D341Med (cell line): ENCODE measurements at regions not wholly inside any gene's neighbourhood (a gene's known extent, or its start where the extent isn't known, plus 50 kb on each side); places are given as distances from the start of the nearest gene placed in this dataset.
"Not testable (repeated sequence)": the region's sequence is repeated elsewhere in the genome, so short reads cannot be mapped to it uniquely, and the experiment has no call there.

Experiments
- DNase-seq: peaks from one replicate; pipeline ENCODE4 v3.0.0; 2012; ENCODE audit warnings: low spot score

DNA sequence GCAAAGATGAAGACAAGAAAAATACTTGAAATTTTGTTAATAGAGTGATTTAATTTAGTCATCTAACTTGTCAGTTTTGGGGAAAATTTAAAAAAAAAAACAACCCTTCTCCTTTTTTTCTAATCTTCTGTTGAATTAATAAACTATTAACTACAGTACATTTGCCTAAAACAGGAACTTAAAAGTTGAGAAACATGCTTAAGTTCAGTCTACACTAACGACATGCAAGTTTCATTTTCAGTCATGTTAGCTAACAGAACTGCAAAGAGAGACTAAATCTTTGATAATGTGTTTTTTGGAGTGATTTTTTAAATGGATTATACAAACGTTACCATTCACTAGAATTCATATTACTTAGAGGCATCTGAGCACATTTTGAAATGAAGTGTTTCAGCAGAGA, 71.9 kb upstream of the MBNL1 start:
- no peak for DNase-seq

DNA sequence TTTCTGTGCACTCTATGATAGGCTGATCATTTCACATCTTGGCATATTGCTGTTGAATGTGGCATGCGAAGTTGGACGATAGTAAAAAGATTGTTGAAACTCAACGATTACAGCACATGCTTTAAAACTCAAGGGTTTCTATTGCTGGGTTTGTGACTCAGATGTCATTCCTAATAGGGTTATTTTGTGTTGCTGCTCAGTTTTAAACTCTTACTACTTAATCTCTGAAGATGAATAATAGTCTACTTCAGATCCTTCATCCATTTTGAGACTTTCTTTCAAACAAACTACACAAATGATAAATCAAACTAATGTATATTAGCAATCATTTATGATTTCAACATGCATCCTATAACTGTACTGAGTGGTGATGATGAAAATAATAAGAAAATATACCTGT, 71.3 kb upstream of the MBNL1 start:
- DNase-seq: no peak

DNA sequence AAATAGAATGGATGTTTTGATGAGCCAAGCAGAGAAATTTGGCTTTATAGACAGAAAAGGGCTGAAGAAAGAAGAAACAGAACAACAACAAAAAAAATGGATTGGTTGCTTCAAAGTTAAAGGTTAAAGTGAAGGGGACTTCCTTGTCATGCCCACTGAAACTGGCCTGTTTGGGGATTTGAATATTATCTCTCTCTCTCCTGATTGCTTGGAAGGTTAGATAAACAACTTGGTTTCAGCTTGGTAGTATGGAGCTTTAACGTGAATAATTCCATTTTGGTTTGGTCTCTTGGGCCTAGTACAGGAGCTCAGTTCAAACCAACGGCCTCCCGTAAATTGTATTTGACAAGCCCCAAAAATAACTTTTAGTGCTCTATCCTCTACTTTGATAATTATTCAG, 70.8 kb upstream of the MBNL1 start:
- no peak for DNase-seq

DNA sequence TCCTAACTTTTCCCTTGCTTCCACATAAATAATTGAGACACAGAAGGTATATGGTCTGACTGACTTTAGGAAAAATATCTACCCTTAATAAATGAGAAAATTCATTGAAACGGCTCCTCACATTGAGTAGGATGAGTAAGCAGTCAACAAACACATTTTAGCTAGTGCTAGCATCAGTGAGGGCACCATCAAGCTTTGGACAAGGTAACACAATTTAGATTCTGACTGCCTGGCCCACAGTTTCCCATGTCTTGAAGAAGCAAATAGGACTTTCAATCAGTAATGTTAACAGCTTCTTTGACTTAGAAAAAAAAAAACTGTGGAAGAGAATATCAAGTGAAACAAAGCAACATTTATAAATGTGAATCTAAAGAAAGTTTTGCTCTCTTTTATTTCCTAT, 70.1 kb upstream of the MBNL1 start:
- no peak for DNase-seq

DNA sequence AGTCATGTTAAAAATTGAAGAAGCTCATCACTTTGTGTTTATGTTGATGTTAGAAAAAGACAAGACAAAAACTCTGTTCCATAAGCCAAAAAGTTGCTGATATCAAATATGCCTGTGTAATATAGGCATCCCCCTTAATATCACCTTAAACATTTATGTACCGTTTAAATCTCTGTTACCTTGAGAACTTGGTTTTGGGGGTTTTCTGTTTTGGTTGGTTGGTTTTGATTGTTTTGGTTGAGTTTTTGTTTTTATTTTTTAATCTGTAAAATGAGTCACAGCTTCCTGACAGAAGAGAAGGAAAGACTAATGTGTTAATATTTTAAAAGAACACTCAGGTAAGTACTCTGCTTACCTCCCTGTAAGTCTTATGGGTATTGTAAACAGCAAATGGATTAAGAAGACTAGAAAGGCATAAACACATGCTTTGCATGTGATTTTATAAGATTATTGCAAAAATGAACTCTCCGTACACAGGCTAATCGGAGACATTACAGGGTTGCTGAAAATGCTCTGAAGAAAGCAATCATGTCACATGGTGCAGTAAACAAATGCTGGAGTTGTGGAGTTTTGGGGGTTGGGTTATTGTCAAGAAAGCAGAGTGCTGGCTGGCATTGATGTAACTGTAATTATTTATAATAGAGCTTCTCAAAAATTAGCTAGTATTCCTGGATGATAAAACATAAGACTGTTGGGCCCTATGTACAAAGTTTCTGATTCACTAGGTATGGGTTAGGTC, 69.5 kb upstream of the MBNL1 start:
- no peak for DNase-seq

DNA sequence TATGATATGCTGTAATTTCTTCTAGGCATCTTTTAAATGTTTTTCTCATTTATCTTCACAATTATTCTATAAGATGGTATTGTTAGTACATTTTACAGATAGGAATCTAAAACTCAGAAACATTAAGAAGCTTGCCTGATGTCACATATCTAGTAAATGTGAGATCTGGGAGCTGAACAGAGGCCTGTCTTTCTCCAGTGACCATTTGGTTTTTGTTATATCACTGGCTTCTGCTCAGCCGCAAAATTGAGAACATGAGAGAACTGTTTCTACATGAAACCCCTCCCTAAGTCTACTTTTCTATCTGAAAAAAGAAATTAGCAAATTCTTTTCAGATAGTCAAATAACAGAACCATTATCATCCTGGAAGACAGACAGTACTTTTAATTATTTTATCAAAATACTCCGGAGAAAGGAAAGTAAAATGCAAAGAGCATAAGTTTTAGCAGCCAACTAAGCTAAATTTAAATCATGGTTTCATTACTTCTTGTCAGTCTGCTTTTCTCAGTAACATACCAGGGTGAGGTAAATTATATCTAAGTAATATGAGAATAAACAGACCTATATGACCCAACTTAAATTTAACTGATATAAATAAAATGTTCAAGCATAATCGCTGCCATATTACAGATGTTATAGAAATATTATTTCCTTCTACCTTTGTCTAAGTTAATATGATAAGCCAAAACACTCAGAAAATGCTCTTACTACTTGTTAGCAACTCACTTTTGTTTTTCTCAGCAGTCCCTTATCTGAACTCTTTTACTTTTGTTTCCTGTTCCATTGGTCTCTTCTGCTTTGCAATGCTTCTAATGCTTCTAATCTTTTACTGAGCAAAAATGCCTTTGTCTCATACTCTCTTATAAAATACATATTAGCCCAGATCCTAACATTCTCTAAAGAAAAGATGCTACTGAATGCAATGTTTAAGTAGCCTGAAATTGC, 68.0 kb upstream of the MBNL1 start:
- no peak for DNase-seq

DNA sequence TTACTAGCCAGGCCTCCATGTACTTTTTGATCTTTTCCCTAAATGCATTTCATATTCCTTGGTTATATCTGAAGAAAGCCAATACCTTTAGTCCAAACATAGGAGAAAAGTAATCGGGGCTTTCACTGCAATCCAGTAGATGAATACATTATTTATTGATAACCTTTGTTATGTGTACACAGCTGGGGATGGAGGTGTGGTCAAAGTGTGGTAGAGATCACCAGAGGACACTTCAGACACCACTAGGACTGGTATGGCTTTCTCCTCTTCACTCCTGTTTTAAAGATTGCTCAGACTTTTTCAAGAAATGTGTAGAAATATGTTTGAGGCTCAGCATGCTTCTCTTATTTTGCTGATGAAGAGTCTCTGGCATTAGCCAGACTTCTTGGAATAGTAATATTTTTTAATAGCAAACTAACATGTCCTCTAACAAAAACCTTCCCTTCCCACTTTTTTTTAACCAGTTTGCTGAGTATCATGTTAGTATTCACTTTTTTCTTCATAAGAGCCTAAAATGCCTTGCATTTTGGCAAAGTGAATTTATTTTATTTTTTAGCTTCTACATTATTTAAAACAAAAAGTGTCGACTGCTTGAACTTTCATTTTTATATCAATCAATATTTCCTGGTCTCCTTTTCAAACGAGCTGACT, 65.6 kb upstream of the MBNL1 start:
- no peak for DNase-seq

DNA sequence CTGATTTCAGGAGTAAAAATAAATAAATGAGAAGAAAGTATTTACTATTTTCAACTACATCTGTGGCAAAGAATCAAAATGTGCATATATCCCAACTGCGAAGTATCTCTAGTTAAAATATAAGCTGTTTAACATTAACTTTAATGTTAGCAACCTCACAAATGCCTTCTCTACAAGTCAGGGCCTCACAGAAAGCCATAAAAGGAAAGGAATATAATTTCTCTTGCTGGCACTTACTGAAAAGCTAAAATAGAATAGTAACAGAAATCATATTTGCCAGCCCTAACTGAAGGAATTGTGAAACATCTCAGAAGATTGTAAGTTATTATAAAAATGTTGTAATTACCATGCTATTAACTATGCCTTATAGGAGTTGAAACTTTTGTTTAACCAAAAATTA, 65.1 kb upstream of the MBNL1 start:
- DNase-seq: no peak

DNA sequence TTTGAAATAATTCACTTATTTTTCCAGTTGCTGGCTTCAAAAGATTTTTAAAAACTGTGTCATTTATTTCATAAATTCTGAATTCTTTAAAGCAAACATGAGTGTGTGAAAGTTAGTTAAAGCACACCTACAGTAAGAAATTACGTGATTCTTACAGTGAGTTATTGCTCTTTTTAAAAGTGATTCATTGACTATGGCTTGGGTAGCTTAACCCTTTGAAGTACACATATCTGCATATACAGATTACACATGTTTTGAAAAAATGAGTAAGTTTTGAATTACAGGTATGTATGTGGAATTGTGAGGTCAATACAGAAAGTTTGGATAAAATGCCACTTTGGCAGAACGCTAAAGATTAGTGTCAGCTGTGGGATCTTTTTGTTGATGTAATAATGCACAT, 64.5 kb upstream of the MBNL1 start:
- no peak for DNase-seq

DNA sequence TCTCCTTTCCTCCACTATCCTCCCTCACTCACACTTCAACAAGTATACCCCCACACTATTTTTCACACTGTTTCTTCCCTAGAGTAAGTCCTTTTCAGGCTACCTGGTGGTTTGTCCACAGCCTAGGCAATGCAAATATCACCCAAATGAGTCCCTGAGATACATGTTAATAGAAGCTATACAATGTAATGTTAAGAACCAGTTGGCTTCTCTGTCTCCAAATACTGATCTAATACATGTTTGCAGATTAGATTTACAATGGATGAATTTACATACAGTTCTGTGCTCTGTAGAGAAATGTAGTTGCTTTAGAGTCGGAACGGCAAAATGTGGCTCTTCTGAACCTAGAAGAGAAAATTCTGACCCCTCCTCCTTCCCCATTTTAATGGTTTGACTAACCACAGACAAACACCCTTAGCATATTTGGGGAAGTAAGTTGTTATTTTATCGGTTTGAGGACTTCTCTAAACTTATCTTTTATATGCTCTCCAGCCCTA, 63.6 kb upstream of the MBNL1 start:
- DNase-seq: no peak

DNA sequence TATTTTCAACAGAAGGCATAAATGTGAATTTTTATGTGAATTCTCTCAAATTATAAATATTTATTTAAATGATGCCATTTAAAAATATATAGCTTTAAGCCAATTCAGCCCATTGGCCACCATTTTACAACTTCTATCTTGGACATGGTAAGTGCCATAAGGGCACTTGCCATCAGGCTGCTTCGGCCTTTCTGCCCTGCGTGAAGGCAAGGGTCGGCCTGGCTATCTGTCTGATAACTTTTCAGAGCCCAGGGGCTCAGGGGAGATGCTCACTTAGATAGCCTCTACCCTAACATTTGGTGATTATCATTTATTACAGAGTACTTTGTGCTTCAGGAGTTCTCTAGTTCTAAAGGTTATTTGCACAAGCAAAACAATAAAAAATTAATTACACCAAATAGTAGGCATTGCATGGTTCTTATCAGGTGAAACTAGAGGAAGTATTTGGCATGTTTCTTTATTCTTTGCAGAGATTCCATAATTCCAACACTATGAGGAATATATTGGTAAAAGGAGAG, 62.4 kb upstream of the MBNL1 start:
- DNase-seq: no peak

DNA sequence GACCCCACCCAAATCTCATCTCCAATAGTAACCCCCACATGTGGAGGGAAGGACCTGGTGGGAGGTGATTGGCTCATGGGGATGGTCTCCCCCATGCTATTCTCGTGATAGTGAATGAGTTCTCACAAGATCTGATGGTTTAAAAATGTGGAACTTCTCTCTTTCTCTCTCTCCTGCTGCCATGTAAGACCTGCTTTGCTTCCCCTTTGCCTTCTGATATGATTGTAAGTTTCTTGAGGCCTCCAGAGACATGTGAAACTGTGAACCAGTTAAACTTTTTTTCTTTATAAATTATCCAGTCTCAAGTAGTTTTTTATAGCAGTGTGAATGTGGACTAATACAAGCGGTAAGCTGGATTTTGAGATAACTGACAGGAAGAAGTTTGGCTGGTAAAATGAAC, 60.3 kb upstream of the MBNL1 start:
- DNase-seq: no peak

DNA sequence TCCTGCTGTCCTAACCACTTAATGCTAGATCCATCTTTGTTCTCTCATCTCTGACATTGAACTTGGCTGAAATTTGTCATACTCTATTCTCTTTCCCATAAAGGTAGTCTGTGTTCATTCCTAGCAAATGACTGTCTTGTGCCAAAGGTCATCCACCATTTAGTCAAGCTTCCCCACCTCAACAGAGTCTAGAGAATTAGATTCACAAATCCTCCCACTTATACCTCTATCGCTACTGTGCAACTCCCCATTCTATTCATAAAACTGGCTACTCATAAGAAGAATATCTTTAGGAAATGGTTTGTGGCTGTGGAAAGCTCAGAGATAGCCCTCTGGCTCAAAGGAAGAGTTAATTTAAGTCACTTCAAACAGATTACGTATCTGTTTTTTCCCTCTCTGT, 59.7 kb upstream of the MBNL1 start:
- DNase-seq: no peak

DNA sequence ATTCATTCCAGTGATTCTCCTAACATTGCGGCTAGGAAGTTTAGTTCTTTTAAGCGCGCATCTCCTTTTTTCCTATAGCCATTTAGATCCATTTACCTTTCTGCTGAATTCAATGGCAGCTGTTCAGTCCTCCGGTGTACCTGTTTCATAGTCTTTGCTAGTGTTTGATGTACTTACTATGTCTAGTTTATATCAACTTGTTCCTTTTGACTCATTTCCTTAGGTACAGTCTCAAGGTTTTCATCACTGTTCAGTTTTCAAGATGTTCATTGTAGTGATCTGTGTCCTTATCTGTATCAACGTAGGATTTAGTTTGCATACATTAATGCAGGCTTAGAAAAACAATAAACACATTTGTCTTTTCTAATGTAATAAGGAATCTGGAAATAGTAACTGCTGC, 59.0 kb upstream of the MBNL1 start:
- DNase-seq: no peak

DNA sequence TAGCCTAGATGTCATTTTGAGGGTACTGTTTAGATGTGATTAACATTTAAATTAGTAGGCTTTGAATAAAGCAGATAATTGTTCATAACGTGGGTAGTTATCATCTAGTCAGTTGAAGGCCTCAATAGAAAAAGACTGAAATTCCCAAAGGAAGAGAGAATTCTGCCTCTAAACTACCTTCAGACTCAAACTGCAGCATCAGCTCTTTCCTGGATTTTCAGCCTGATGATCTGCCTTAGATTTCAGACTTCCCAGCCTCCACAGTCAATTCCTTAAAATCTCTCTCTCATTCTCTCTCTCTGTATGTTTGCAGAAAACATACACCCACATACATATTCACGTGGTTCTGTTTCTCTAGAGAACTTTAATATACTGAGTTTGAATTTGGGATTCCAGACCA, 58.0 kb upstream of the MBNL1 start:
- DNase-seq: no peak

DNA sequence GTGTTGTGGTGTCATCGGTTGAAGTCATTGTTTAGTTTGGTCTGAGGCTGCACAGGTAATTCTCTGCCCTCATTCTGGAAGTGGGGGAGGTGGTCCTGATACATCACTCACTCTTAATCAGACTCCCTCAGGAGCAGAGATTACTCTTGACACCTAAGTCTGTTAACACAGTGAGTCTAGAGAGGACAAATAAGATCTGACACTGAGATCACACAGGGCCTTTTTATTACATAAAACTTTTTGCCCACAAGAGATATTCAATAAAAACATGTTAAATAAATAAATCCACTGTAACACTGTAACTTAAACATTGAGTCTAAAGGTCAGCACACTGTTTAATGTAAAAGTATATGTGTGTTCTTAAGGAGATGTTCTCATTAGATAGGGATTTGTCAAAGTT, 57.1 kb upstream of the MBNL1 start:
- DNase-seq: no peak

DNA sequence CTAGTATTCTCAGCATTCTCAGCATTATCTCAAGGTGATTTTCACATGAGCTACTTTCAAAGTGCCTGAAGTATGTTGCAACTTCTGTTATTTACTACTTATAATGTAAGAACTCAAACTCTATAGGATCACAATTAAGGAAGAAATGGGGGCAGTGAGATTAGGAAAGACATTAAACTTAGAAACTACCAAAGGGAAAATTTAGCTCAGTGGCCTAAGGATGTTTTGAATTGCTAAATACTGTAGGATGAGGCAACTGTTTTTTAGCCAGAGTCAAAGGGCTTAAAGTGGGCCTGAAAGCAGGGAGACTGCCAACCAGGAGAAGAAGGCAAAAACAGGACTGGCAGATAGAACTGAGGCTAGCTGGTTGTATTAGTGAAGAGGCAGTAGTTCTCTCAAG, 55.5 kb upstream of the MBNL1 start:
- no peak for DNase-seq

DNA sequence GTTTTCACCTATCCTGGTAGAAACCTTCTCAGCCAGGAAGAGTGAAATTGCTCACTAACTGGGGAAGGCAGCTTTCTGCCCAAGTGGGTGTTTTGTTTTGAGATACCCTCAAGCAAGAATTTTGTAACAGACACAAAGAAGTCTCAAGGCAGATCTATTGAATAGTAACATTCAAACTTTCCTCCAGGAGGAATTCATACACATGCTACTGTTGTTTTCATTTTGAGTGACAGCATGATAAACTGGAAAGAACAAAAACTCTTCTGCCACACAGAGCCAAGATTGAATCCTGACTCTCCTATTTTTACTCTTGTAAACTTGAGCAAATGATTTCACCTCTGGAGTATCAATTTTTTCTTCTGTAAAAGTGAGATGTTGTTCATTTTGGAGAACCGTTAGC, 54.8 kb upstream of the MBNL1 start:
- DNase-seq: no peak

DNA sequence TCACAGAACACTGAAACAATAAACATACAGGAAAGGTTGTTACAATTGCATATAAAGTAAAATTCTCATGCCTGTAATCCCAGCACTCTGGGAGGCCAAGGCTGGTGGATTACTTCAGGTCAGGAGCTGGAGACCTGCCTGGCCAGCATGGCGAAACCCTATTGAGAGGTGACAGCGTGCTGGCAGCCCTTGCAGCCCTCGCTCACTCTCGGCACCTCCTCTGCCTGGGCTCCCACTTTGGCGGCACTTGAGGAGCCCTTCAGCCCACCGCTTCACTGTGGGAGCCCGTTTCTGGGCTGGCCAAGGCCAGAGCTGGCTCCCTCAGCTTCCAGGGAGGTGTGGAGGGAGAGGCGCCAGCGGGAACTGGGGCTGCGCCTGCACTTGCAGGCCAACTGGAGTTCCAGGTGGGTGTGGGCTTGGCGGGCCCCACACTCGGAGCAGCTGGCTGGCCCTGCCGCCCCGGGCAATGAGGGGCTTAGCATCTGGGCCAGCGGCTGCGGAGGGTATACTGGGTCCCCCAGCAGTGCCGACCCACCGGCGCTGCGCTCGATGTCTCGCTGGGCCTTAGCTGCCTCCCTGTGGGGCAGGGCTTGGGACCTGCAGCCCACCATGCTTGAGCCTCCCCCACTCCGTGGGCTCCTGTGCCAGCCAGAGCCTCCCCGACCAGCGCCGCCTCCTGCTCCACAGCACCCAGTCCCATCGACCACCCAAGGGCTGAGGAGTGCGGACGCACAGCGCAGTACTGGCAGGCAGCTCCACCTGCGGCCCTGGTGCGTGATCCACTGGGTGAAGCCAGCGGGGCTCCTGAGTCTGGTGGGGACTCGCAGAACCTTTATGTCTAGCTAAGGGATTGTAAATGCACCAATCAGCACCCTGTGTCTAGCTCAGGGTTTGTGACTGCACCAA, 51.5 kb upstream of the MBNL1 start:
- not testable (repeated sequence) for DNase-seq

DNA sequence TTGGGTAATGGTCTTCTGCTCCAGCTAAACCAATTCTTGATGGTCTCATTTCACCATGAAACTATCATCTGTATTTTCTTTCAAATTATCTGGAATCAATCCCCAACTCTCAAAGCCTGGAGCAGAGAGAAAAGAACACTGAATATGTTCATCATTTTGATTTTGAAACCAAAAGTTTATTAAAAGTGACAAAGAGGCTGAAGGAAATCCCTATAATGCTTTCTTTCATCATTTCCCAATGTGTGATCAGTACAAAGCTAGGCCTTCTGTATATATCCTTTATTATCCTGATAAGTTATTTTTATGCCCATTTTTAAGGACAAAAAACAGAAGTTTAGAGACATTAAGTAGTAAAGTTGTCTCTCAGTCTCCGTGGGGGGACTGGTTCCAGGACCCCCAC, 50.1 kb upstream of the MBNL1 start:
- no peak for DNase-seq
